Caco-2 (cell line): ENCODE measurements at regions not wholly inside any gene's neighbourhood (a gene's known extent, or its start where the extent isn't known, plus 50 kb on each side); places are given as distances from the start of the nearest gene placed in this dataset.

ENCODE experiments used
- BruUV-seq: library from RNA; stranded (reverse); fragments of 400-500 nt; replicated peaks from 2 replicates; lab custom pipeline; 2021; lab: Mats Ljungman, UMichigan
- CTCF ChIA-PET: fragments of 300-600 bp; sonication (Branson Sonifier 250); formaldehyde crosslinking; loops from one replicate; lab custom pipeline; 2022; ENCODE audit warnings: antibody characterized with exemption; lab: Charles Lee
- POLR2A ChIA-PET: fragments of 300-600 bp; sonication (Branson Sonifier 250); formaldehyde crosslinking; loops from one replicate; lab custom pipeline; 2022; ENCODE audit warnings: antibody characterized with exemption; lab: Charles Lee
- DNase-seq, 2 experiments: peaks; one replicate each; pipeline versions ENCODE4 v3.0.0 to v3.0.0-alpha.2; 2020 to 2022
- H3K27me3 ChIP-seq: replicated peaks from 2 replicates; pipeline ENCODE4 v1.6.0; 2011; ENCODE audit warnings: low read length; ENCODE audit not compliant: control insufficient read depth, insufficient read depth
- H3K36me3 ChIP-seq: 2 replicates; pipeline ENCODE4 v1.5.1; 2011; ENCODE audit warnings: low read length; ENCODE audit not compliant: control insufficient read depth, insufficient read depth
- H3K4me1 ChIP-seq: fragments of 250-450 bp; sonication (Bioruptor Pico); 2 replicates; pipeline ENCODE4 v1.5.1; 2020; ENCODE audit warnings: mild to moderate bottlenecking
- H3K4me3 ChIP-seq: 2 replicates; pipeline ENCODE4 v1.5.1; 2011; ENCODE audit warnings: low read depth, mild to moderate bottlenecking, control low read depth, low read length
- H3K9me3 ChIP-seq: fragments of 250-450 bp; sonication (Bioruptor Pico); 2 replicates; pipeline ENCODE4 v1.5.1; 2020; ENCODE audit warnings: mild to moderate bottlenecking, moderate library complexity
- H3K27ac Mint-ChIP-seq: one replicate; pipeline ENCODE4 v1.8.0; 2022; ENCODE audit warnings: mixed read lengths; ENCODE audit not compliant: unreplicated experiment
- H3K27me3 Mint-ChIP-seq: one replicate; pipeline ENCODE4 v1.8.0; 2022; ENCODE audit warnings: mixed read lengths; ENCODE audit not compliant: insufficient read depth, unreplicated experiment
- H3K36me3 Mint-ChIP-seq: one replicate; pipeline ENCODE4 v1.8.0; 2022; ENCODE audit warnings: mild to moderate bottlenecking, mixed read lengths; ENCODE audit not compliant: insufficient read depth, unreplicated experiment
- H3K4me1 Mint-ChIP-seq: one replicate; pipeline ENCODE4 v1.8.0; 2022; ENCODE audit warnings: low read depth, mixed read lengths; ENCODE audit not compliant: unreplicated experiment
- H3K4me3 Mint-ChIP-seq: one replicate; pipeline ENCODE4 v1.8.0; 2022; ENCODE audit warnings: mild to moderate bottlenecking, moderate library complexity, mixed read lengths; ENCODE audit not compliant: unreplicated experiment
- H3K9me3 Mint-ChIP-seq: one replicate; pipeline ENCODE4 v1.8.0; 2022; ENCODE audit warnings: mixed read lengths; ENCODE audit not compliant: unreplicated experiment
- CTCF ChIP-seq, 2 experiments: fragments of 200-600 bp in 1 of 2; IDR thresholded peaks; 1 replicate in 1 of 2; 2 replicates in 1 of 2; pipeline versions ENCODE4 v1.5.1 to v1.8.0; 2011 to 2022; ENCODE audit warnings: antibody characterized with exemption in 1 of 2, control low read depth in 1 of 2, inconsistent platforms in 1 of 2, low read depth in 1 of 2, low read length in 1 of 2, mild to moderate bottlenecking in 1 of 2, moderate library complexity in 1 of 2; ENCODE audit not compliant: insufficient read depth in 1 of 2, severe bottlenecking in 1 of 2, unreplicated experiment in 1 of 2
- intact Hi-C: fragments of 100-400 bp; cut with micrococcal nuclease; formaldehyde crosslinking; loops from one replicate; pipeline ENCODE4 v1.10.0; 2022; ENCODE audit not compliant: unreplicated experiment

- Histone ChIP-seq H3K36me3 (no peaks in the 10 kb centered on the region), H3K9me3 (no peaks in the 10 kb centered on the region), H3K4me1 (peaks cover 5% of the 10 kb centered on the region; the same call in 1 of the 2 replicates), H3K4me3 (no peak overlapping the region), H3K27me3 (no peaks in the 10 kb centered on the region)
- intact Hi-C loops: no loop called here
- H3K4me3 Mint-ChIP-seq: no peak overlapping the region
- no peak overlapping the region for H3K27ac Mint-ChIP-seq
- H3K9me3 Mint-ChIP-seq: no peaks in the 10 kb centered on the region
- CTCF ChIA-PET: no interaction called here
- BruUV-seq: no TSS peak
- H3K4me1 Mint-ChIP-seq: no peaks in the 10 kb centered on the region
- H3K27me3 Mint-ChIP-seq: no peaks in the 10 kb centered on the region
- POLR2A ChIA-PET: no interaction called here
- TF ChIP-seq CTCF (IDR thresholded peaks at IDR 0.05; ENCODE audit: insufficient read depth in 1 of 2, low read depth in 1 of 2, low read length in 1 of 2, severe bottlenecking in 1 of 2, unreplicated experiment in 1 of 2): no peak
- no peaks in the 10 kb centered on the region for H3K36me3 Mint-ChIP-seq
- no peak for DNase-seq
These were observed 1257.8 kb upstream of the NRXN1 start for GRCh38 chr2:52289741-52290140.

GRCh38 chr2:52288596-52288995, 1256.7 kb upstream of the NRXN1 start:
- intact Hi-C loops: no loop called here
- Histone ChIP-seq H3K4me3 (no peak overlapping the region), H3K36me3 (no peaks in the 10 kb centered on the region), H3K9me3 (no peaks in the 10 kb centered on the region), H3K4me1 (peaks cover 5% of the 10 kb centered on the region; the same call in 1 of the 2 replicates), H3K27me3 (no peaks in the 10 kb centered on the region)
- no peaks in the 10 kb centered on the region for H3K27me3 Mint-ChIP-seq
- BruUV-seq: no TSS peak
- H3K9me3 Mint-ChIP-seq: peaks cover 5% of the 10 kb centered on the region
- no peak for TF ChIP-seq CTCF (IDR thresholded peaks at IDR 0.05; ENCODE audit: insufficient read depth in 1 of 2, low read depth in 1 of 2, low read length in 1 of 2, severe bottlenecking in 1 of 2, unreplicated experiment in 1 of 2)
- ChIA-PET POLR2A (no interaction called here), CTCF (no interaction called here)
- H3K4me3 Mint-ChIP-seq: no peak overlapping the region
- no peak overlapping the region for H3K27ac Mint-ChIP-seq
- no peaks in the 10 kb centered on the region for H3K4me1 Mint-ChIP-seq
- H3K36me3 Mint-ChIP-seq: no peaks in the 10 kb centered on the region
- DNase-seq: no peak

DNA sequence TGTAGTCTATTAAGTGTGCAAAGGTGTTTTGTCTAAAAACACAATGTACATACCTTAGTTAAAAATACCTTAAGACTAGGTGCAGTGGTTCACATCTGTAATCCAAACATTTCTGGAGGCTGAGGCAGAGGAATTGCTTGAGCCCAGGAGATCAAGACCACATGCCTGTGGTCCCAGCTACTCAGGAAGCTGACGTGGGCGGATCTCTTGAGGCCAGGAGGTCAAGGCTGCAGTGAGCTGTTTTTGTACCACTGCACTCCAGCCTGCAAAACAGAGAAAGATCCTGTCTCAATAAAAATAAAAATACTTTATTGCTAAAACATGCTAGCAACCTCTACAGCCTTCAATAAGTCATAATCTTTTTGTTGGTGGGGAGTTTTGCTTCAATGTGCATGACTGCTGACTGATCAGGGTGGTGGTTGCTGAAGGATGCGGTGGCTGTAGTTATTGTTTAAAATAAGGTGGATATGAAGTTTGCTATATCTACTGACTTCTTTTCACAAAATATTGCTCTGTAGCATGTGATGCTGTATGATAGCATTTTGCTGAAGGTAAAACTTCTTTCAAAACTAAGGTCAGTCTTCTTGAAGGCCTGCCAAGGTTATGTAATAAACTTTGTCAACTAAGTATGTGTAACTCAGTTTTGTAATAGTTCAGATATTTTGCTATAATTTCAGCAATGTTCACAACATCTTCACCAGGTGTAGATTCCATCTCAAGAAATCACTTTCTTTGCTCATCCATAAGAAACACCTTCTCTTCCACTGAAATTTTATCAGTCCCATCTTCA, 1238.0 kb upstream of the NRXN1 start:
- H3K27me3 ChIP-seq: no peaks in the 10 kb centered on the region
- no peaks in the 10 kb centered on the region for H3K4me1 ChIP-seq
- ChIA-PET POLR2A (no interaction called here), CTCF (no interaction called here)
- Mint-ChIP-seq H3K27me3 (no peaks in the 10 kb centered on the region), H3K27ac (no peak overlapping the region), H3K36me3 (no peaks in the 10 kb centered on the region), H3K9me3 (peaks cover 8% of the 10 kb centered on the region), H3K4me3 (no peak overlapping the region), H3K4me1 (no peaks in the 10 kb centered on the region)
- intact Hi-C loops: no loop called here
- DNase-seq: no peak
- H3K9me3 ChIP-seq: no peaks in the 10 kb centered on the region
- H3K4me3 ChIP-seq: no peak overlapping the region
- no peaks in the 10 kb centered on the region for H3K36me3 ChIP-seq
- TF ChIP-seq CTCF (IDR thresholded peaks at IDR 0.05; ENCODE audit: insufficient read depth in 1 of 2, low read depth in 1 of 2, low read length in 1 of 2, severe bottlenecking in 1 of 2, unreplicated experiment in 1 of 2): no peak
- no TSS peak for BruUV-seq
